Glutamatergic neuron (in vitro differentiated cells): ENCODE measurements at regions not wholly inside any gene's neighbourhood (a gene's known extent, or its start where the extent isn't known, plus 50 kb on each side); places are given as distances from the start of the nearest gene placed in this dataset.

ENCODE experiments used
- DNase-seq: peaks from one replicate; pipeline ENCODE4 v3.0.0; 2022
- H3K27ac Mint-ChIP-seq: one replicate; pipeline ENCODE4 v1.8.0; 2020; ENCODE audit warnings: mild to moderate bottlenecking, mixed read lengths, inconsistent platforms; ENCODE audit not compliant: unreplicated experiment
- H3K27me3 Mint-ChIP-seq: one replicate; pipeline ENCODE4 v1.8.0; 2020; ENCODE audit warnings: mild to moderate bottlenecking, moderate library complexity, mixed read lengths, inconsistent platforms; ENCODE audit not compliant: unreplicated experiment
- H3K36me3 Mint-ChIP-seq: one replicate; pipeline ENCODE4 v1.8.0; 2020; ENCODE audit warnings: mild to moderate bottlenecking, mixed read lengths, inconsistent platforms; ENCODE audit not compliant: unreplicated experiment
- H3K4me1 Mint-ChIP-seq: one replicate; pipeline ENCODE4 v1.8.0; 2020; ENCODE audit warnings: mild to moderate bottlenecking, low read depth, mixed read lengths, inconsistent platforms; ENCODE audit not compliant: unreplicated experiment
- H3K4me3 Mint-ChIP-seq: one replicate; pipeline ENCODE4 v1.8.0; 2020; ENCODE audit warnings: mild to moderate bottlenecking, mixed read lengths, inconsistent platforms; ENCODE audit not compliant: unreplicated experiment
- H3K9me3 Mint-ChIP-seq: one replicate; pipeline ENCODE4 v1.8.0; 2020; ENCODE audit warnings: mild to moderate bottlenecking, moderate library complexity, mixed read lengths, inconsistent platforms; ENCODE audit not compliant: unreplicated experiment
- TF ChIP-seq, protein P1 (sequence below): fragments of 200-600 bp; sonication (generic); IDR thresholded peaks from one replicate; pipeline ENCODE4 v1.5.0; 2021; ENCODE audit not compliant: partially characterized antibody, unreplicated experiment

DNA sequence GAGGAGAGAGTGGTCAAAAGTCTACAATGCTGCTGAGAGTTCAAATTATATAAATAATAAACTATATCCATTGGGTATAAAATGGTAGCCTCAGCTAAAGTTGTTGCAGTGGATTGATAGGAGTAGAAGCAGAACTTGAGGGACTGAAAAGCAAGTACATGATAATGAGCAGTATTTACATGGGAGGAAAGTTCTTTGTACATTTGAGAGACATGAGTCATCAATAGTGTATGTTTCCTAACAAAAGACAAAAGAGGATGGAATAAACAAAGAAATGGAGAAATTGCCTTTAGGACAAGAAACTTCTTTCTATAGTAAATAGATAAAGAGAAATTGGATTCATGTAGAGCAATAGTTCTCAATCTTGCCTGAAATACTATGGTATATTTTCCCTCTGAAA, 110.0 kb upstream of the PLSCR5 start:
- no peak overlapping the region for H3K4me3 Mint-ChIP-seq
- H3K4me1 Mint-ChIP-seq, result no peaks in the 10 kb centered on the region
- H3K36me3 Mint-ChIP-seq, result no peaks in the 10 kb centered on the region
- H3K9me3 Mint-ChIP-seq, result no peaks in the 10 kb centered on the region
- DNase-seq, result no peak
- TF ChIP-seq, protein P1, sequence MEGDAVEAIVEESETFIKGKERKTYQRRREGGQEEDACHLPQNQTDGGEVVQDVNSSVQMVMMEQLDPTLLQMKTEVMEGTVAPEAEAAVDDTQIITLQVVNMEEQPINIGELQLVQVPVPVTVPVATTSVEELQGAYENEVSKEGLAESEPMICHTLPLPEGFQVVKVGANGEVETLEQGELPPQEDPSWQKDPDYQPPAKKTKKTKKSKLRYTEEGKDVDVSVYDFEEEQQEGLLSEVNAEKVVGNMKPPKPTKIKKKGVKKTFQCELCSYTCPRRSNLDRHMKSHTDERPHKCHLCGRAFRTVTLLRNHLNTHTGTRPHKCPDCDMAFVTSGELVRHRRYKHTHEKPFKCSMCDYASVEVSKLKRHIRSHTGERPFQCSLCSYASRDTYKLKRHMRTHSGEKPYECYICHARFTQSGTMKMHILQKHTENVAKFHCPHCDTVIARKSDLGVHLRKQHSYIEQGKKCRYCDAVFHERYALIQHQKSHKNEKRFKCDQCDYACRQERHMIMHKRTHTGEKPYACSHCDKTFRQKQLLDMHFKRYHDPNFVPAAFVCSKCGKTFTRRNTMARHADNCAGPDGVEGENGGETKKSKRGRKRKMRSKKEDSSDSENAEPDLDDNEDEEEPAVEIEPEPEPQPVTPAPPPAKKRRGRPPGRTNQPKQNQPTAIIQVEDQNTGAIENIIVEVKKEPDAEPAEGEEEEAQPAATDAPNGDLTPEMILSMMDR, result no peak
- H3K27ac Mint-ChIP-seq, result no peak overlapping the region
- H3K27me3 Mint-ChIP-seq, result no peaks in the 10 kb centered on the region

DNA sequence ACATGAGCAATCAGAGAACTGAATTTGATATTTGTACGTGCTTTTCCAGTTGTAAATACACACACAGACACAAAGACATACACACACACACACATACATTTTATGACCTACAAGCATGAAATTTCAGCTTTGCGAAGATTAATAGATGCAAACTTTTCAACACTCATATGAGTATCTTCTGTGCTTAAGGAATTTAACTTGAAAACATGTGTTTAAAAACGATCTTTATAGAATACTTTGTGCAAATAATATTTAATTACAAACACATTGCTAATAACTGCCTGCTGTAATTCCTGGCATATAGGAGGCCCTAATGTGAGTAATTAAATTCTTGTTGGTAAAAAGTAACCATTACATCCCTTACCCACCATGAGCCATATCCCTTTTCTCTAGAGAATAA, 107.7 kb upstream of the PLSCR5 start:
- Mint-ChIP-seq H3K4me3 (no peak overlapping the region), H3K9me3 (no peaks in the 10 kb centered on the region), H3K36me3 (no peaks in the 10 kb centered on the region), H3K27ac (no peak overlapping the region), H3K27me3 (no peaks in the 10 kb centered on the region), H3K4me1 (no peaks in the 10 kb centered on the region)
- TF ChIP-seq, protein P1, result no peak
- DNase-seq, result no peak

DNA sequence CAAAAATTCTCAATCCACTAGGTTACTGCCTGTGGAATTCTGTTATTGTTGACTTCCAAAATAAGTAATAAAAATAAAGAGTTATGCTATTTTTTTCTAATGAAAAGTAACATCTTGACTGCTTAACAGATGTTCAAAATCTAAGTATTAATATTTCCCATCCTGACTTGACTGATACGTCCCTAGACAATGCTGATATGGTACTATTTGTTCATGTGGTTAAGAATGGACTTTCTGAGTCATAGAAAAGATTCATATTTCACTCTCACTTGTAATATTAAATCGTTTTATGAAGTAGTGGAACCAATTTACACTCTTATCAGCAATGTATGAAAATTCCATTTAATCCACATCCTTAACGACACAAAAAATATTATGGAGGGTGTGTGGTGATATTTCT, 104.8 kb upstream of the PLSCR5 start:
- TF ChIP-seq, protein P1, result no peak
- H3K4me3 Mint-ChIP-seq, result no peak overlapping the region

DNA sequence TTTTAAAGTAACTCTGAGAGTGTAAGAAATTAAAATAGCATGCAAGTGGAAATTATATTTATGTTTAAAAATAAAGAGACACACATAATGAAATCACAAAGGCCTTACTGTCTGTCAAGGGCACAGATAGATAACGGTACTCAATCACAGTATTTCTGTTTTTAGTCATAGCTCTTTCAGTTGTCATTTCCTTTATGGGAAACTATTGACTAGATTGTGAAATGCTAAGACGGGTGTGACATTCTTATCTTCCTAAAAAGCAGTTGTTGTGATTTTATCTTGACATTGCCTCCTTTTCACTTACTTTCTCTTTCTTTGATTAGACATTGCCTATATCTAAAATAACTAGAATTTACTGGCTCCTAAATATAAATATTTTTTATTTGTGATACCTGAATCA, 100.1 kb upstream of the PLSCR5 start:
- H3K27ac Mint-ChIP-seq, result no peak overlapping the region
- TF ChIP-seq, protein P1, result no peak
- no peaks in the 10 kb centered on the region for H3K27me3 Mint-ChIP-seq
- no peak overlapping the region for H3K4me3 Mint-ChIP-seq
- peaks cover 1% of the 10 kb centered on the region for H3K9me3 Mint-ChIP-seq
- H3K36me3 Mint-ChIP-seq, result no peaks in the 10 kb centered on the region
- DNase-seq, result no peak
- no peaks in the 10 kb centered on the region for H3K4me1 Mint-ChIP-seq

More for the DNA sequence above, 104.8 kb upstream of the PLSCR5 start:
- Mint-ChIP-seq H3K27ac (no peak overlapping the region), H3K27me3 (no peaks in the 10 kb centered on the region), H3K36me3 (no peaks in the 10 kb centered on the region), H3K4me1 (no peaks in the 10 kb centered on the region), H3K9me3 (no peaks in the 10 kb centered on the region)
- DNase-seq, result no peak

DNA sequence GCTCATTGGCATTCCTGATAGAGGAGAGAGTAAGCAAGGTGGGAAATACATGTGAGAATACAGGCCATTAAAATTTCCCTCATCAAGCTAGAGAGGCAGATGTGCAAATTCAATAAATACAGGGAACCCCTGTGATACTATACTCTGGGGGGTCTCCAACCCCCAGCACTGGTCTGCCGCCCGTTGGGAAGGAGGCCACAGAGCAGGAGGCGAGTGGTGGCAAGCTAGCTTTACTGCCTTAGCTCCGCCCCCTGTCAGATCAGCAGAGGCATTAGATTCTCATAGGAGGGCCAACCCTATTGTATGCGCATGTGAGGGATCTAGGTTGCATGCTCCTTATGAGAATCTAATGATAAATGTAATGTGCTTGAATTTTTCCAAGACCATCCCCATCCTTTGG, 97.1 kb upstream of the PLSCR5 start:
- H3K4me1 Mint-ChIP-seq, result no peaks in the 10 kb centered on the region
- no peak overlapping the region for H3K4me3 Mint-ChIP-seq
- H3K27me3 Mint-ChIP-seq, result no peaks in the 10 kb centered on the region

More for the DNA sequence above, 97.1 kb upstream of the PLSCR5 start:
- DNase-seq, result no peak
- Mint-ChIP-seq H3K36me3 (no peaks in the 10 kb centered on the region), H3K9me3 (peaks cover 1% of the 10 kb centered on the region), H3K27ac (no peak overlapping the region)
- TF ChIP-seq, protein P1, result no peak
